Bone marrow (tissue), 2 donors: ENCODE measurements at regions not wholly inside any gene's neighbourhood (a gene's known extent, or its start where the extent isn't known, plus 50 kb on each side); places are given as distances from the start of the nearest gene placed in this dataset.

Experiments
- DNase-seq, 2 donors: peaks; one replicate each; lab custom pipeline; 2025; lab: John Stamatoyannopoulos, UW

DNA sequence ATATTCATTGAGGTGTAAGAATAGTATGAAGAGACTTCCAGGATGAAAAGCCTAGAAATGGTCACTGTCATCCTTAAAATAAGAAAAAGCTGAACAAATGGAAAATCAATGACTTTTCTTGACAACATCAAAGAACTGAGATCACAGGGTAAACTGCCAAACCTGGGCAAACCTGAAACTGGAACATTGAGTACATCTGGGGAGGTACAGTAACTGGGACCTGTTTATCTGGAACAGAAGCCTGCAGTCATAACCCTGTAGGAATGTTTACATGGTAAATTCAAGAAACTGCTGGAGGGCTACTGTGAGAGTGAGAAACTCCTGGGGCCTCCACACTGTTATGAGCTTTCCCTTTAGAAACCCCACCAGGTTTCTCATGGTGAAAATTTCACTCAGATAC, 130.1 kb upstream of the PIRT start:
- no peak for DNase-seq

DNA sequence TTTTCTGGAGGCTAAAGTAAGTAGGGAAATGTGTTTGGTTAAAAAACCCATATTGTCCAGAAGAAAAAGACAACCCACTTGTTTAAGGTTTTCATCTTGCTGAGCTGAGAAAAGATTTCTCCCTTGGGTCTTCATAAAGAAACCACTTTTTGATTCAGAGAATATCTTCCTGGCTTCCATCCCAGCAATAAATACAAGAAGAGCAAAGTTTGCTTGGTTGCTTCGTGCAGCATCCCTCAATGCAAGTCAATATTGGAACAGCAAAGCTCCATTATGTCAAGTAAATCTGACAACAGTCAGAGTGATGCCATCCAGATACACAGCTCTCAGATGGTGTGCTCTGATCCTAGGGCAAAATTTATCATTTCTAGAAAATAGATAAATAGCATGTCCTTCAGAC, 118.9 kb upstream of the PIRT start:
- DNase-seq: no peak

DNA sequence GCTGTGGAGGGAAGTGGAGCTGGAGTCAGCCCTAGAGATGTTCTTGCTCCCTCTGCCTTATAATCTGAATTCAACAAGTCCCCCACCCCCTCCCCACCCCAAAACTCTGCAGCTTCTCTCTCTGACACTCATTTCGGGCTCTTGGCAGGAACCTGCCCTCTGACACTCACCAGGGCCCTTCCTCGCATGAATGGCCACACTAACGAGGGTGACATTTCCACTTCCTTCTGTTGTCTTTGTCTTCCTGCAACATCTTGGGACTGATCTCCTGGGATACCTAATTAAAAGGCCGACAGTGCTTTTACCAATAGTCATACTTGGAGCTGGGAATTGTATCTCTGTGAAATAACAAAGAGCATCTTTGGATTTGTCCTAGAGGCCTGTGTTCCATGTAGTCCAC, 106.9 kb upstream of the PIRT start:
- no peak for DNase-seq

DNA sequence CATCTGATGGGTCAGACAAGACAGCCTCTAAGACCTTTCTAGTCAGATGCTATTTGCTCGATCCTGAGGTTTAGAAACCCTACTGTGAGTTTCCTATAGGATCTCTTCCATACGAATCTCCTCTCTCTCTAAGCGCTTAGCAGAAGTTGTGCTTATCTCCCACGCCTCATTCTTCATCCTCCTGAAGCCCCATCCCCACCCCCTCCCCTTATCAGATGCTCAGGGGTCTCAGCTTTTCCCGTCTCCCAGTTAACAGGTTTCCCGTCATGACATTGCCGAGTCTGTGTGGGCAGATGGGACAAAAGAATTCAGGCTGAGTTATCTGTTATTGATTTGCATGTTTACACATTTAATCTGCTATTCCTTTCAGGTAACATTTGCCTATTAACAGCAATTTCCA, 99.0 kb upstream of the PIRT start:
- DNase-seq: no peak

- no peak for DNase-seq
These were observed 95.1 kb upstream of the PIRT start for GRCh38 chr17:10932938-10933337.

DNA sequence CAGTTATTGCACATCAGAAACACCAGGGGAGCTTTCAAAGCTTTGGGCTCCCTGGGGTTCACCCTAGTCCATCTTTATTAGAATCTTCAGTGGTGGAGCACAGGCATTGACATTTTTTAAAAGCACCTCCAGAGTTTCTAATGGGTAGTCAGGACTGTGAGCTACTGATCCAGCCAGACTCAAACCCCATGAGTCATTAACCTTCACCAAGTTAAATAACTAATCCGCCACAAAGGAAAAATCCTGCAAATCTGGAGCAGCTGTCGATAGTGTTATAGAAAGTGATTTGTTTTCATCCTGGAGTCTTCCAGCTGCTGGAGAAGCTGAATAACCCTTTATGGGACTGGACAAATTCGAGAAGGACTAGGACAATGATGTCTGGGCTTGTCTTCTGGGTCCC, 93.2 kb upstream of the PIRT start:
- DNase-seq: no peak

DNA sequence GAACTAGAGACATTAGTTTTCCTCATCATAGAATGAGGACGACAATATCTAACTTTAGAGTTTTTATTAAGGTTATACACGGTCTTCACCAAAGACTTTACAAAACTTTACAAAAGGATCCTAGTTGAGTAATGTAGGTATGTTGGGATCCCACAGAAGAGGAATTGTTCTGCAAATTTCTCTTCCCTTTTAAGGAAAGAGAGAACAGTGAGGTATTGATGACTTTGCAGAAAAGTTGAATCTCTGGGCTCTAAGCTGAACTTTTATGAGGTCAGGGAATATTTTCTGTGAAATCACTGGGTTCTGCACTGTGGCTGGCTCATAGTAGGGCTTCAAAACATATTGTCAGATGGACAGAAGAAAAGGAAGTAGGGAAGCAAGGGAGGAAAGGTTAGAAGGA, 89.8 kb upstream of the PIRT start:
- no peak for DNase-seq

DNA sequence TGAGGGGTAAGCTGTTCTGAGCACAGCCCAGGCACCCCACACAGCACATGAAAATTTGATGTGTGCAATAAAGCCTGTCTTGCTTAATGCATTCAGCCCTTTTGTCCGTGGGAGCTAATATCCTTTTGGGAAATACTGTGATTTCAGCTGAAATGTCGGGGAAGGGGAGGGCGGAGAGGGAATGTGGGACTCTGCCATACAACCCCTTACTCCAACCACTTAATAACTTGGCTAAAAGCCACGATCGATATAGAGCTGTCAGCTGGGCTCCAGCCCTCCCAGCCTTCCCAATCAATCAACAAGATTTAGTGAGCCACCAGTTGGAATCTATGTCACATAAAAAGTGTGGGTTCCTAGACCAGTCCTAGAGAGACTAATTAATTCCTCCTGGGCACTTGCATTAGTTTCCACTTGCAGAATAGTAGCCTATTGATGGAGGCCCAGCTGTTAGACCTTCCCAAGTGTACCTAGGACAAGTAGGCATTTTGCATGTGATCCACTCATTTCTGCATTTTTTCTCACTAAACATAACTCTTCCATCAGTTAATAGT, 82.7 kb upstream of the PIRT start:
- no peak for DNase-seq

- no peak for DNase-seq
These were observed 69.5 kb upstream of the PIRT start for GRCh38 chr17:10907370-10907769.

DNA sequence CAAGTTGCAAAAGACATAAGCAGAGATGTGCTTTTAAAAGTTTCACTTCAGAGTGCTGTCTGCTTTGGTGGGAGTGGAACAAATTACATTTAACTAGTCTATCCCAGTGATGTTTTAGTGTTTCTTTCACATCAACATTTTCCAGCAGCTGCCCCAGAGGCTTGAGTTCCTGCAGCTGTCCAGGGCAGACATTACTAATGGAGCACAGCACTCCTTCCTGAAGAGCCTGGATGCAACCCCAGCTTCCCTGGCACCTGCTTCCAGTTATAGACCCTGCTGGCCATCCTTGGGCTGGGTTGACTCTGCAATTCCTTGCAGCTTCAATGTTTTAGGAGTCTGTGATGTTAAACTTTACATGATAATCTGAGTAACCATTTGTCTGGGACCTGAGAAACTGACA, 61.4 kb upstream of the PIRT start:
- no peak for DNase-seq

DNA sequence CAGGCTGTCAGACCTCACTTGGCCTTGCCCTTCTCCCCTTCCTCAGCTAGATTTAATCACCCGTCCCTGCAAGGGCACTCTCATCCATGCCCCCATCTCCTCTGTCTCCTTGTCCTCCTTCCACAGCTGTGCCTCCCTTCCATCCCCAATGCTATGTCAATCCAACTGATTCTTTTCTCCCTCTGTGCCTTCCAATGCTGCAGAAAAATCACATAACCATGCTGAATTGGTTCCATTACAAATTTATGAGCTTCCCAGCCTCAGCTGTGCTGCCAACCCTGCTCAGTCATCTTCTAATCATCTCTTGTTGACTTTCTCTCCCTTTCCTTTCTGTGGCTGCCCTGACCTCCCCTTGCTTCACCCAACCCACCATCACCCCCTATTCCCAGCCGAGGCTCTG, 56.3 kb upstream of the PIRT start:
- DNase-seq: no peak

GRCh38 chr17:10888858-10889257, 51.0 kb upstream of the PIRT start:
- DNase-seq: no peak
